ENCODE measurements at regions not wholly inside any gene's neighbourhood (a gene's known extent, or its start where the extent isn't known, plus 50 kb on each side); places are given as distances from the start of the nearest gene placed in this dataset.

- no peaks in the 10 kb centered on the region for H3K4me1 Mint-ChIP-seq
- H2AFZ ChIP-seq (ENCODE audit: low read length) = no peak overlapping the region
- no peaks in the 10 kb centered on the region; a peak in 1 of 7 replicates for H3K36me3 Mint-ChIP-seq (ENCODE audit: insufficient read depth in 1 of 3, low read depth in 3 of 3)
- H3K14ac ChIP-seq (ENCODE audit: insufficient read depth, low read length) = no peak overlapping the region
- H4K5ac ChIP-seq (ENCODE audit: insufficient read length, low read depth, low read length) = no peak overlapping the region
- H3K9me3 Mint-ChIP-seq = no peaks in the 10 kb centered on the region; a peak in 1 of 5 replicates
- H4K20me1 ChIP-seq (ENCODE audit: control insufficient read depth, insufficient read depth, insufficient read length) = no peaks in the 10 kb centered on the region
- H2BK5ac ChIP-seq (ENCODE audit: insufficient read length, low read length) = no peak overlapping the region
- H3K18ac ChIP-seq (ENCODE audit: insufficient read length, low read depth, low read length) = no peak overlapping the region
- H2BK12ac ChIP-seq (ENCODE audit: insufficient read length, low read depth, low read length) = no peak overlapping the region
- no peaks in the 10 kb centered on the region for H3K27me3 ChIP-seq (ENCODE audit: insufficient read depth, low read length)
- H3K23me2 ChIP-seq (ENCODE audit: insufficient read length, low read depth, low read length, poor library complexity, severe bottlenecking) = no peaks in the 10 kb centered on the region
- H4K8ac ChIP-seq (replicated peaks; ENCODE audit: insufficient read length, low read depth, low read length) = no peak overlapping the region
- H3K4me1 ChIP-seq (ENCODE audit: insufficient read depth, low read length) = no peaks in the 10 kb centered on the region
- no peak overlapping the region for H3K56ac ChIP-seq (ENCODE audit: insufficient read length, low read depth, low read length)
- no peak overlapping the region for H2BK15ac ChIP-seq (ENCODE audit: low read depth, low read length)
- H3K4ac ChIP-seq (ENCODE audit: low read depth, low read length) = no peak overlapping the region
- no peak overlapping the region for H2AK5ac ChIP-seq (ENCODE audit: insufficient read length, low read length)
- no peaks in the 10 kb centered on the region for H3K9me3 ChIP-seq (ENCODE audit: control insufficient read depth, low read depth, low read length)
- H3T11ph ChIP-seq (ENCODE audit: low read length) = no peak overlapping the region
- no peak overlapping the region for H4K91ac ChIP-seq (ENCODE audit: insufficient read length, low read depth, low read length)
- H3K4me2 ChIP-seq (ENCODE audit: insufficient read depth, insufficient read length, low read length) = no peak overlapping the region
- no peak overlapping the region for H3K4me3 Mint-ChIP-seq
- no CpG with 5 or more reads among the region's 13 CpGs for WGBS (ENCODE audit: extremely low coverage, insufficient read length, low lambda C conversion rate)
- H2BK20ac ChIP-seq (ENCODE audit: low read depth, low read length, poor library complexity, severe bottlenecking) = no peak overlapping the region
- no peak overlapping the region for H2BK120ac ChIP-seq (ENCODE audit: low read depth, low read length, poor library complexity, severe bottlenecking)
- no peaks in the 10 kb centered on the region for H3K79me1 ChIP-seq (ENCODE audit: insufficient read depth, low read depth, low read length, poor library complexity, severe bottlenecking)
- H3K27me3 Mint-ChIP-seq (ENCODE audit: low read depth) = no peaks in the 10 kb centered on the region
- DNase-seq = no peak
- H3K23ac ChIP-seq (ENCODE audit: insufficient read length, low read depth, low read length) = no peak overlapping the region
- peak overlapping the region in 1 of 3 experiments; percentile 89; a peak in 1 of 7 replicates for H3K27ac Mint-ChIP-seq
- H3K9ac ChIP-seq (ENCODE audit: extremely low read depth, insufficient read length, low read length) = no peak overlapping the region
- TF ChIP-seq CTCF (conservative IDR thresholded peaks at IDR 0.05) = no peak
- no peak overlapping the region for H3K27ac ChIP-seq (ENCODE audit: insufficient read length, low read depth, low read length)
- no peaks in the 10 kb centered on the region for H3K79me2 ChIP-seq (ENCODE audit: insufficient read depth, low read length)
These were observed 1812.0 kb upstream of the CDH9 start for GRCh38 chr5:28850320-28850921.

Measured in H9 (cell line).